Fibroblast of lung (primary cell): ENCODE measurements at regions not wholly inside any gene's neighbourhood (a gene's known extent, or its start where the extent isn't known, plus 50 kb on each side); places are given as distances from the start of the nearest gene placed in this dataset.

ENCODE experiments used
- CTCF ChIP-seq, 2 donors: IDR thresholded peaks in 1 of 2; conservative IDR thresholded peaks in 1 of 2; 1 replicate in 1 of 2; 2 replicates in 1 of 2; pipeline ENCODE4 v1.5.1; 2011 to 2012; ENCODE audit warnings: low read length in 2 of 2, control low read depth in 1 of 2, inconsistent platforms in 1 of 2, low read depth in 1 of 2, mild to moderate bottlenecking in 1 of 2
- EZH2 ChIP-seq: IDR thresholded peaks from 2 replicates; pipeline ENCODE4 v1.5.1; 2012; ENCODE audit warnings: low read length, control low read depth, mild to moderate bottlenecking; ENCODE audit errors: missing control alignments

- TF ChIP-seq CTCF (conservative IDR thresholded peaks at IDR 0.05 in 1 of 2, IDR thresholded peaks at IDR 0.05 in 1 of 2; ENCODE audit: low read depth in 1 of 2, low read length in 2 of 2) = no peak
- TF ChIP-seq EZH2 = no peak
Measured at GRCh38 chr7:46283852-46284251, 362.8 kb upstream of the IGFBP3 start.
